Activated T-helper 9 cell treated with anti-CD3 and anti-CD28 coated beads, Interleukin-2, amount 50 U/mL, for 16 hours (primary cell): ENCODE measurements at regions not wholly inside any gene's neighbourhood (a gene's known extent, or its start where the extent isn't known, plus 50 kb on each side); places are given as distances from the start of the nearest gene placed in this dataset.
"Not testable (repeated sequence)": the region's sequence is repeated elsewhere in the genome, so short reads cannot be mapped to it uniquely, and the experiment has no call there.

Experiments used
- DNase-seq: peaks from one replicate; pipeline ENCODE4 v3.0.0-alpha.2; 2020; ENCODE audit warnings: low read depth

DNA sequence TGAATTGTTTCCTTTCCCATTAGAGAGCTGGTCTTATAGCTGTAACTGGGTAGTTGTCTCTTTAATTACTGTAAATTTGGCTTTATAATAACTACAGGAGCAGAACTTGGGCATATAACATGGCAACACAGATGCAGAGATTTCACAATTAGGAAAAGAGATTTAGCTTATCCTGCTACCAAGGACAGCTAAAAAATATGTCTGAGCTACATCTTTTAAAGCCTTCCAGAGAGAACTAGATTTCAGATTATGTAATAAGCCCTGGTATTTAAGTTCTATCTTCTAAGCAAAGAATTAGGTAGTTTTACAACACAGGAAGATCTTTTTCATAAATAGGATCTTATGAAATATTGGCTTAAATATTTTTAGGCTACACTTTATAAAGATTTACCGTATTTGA, 313.8 kb downstream of the S1PR1 start:
- no peak for DNase-seq

DNA sequence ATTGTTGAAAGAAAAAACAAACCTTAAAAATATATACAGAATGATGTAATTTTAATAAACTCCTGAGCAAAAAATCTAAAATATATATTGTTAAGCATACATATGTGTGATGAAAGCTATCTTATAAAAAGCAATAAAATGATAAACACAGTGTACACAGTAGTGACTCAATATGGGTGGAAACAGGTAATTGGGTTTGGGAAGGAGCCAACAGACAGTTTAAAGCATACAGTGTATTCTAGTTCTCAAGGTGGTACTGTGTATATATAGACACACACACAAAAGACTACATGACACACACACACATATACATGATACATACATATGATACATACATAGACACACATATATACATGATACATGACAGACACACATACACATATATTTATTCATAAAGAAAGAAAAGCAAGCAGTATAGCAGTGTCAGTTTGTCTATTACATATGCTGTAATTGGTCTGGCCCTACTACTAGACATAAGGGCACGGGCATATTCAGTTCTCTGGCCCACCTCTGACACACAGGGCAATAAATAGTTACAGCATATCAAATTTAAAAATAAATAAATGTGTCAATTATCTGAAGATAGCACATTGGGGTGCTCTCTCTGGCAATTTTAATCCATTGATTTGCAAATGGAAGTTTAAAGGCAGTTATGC, 330.2 kb downstream of the S1PR1 start:
- no peak for DNase-seq

DNA sequence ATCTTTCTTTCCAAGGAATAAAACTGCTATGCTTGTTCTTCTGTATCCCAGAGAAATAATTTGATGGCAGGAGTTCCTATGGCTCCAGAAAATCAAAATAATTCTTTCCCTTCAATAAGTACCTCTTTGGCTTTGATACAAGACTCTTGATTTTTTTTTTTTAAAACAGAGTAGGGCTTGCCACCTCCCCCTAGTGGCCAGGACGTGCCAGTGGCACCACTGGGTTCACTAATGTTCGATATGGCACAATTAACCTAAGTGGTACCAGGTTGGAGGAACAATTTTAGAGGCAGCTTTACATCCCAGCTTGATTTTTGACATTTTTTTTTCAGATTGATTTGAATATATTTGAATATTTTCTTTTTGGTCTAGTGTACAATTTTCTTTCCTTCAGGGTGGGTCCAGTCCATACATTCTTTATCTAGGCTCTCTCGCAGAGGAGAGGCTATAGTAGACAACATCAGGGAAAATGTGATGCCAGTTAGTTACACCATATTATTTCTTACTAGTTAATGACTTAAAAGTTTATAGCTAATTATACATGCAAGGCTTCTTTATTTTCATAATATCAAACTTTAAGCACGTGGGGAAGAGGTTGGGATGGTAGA, 330.9 kb downstream of the S1PR1 start:
- DNase-seq: peak; percentile 6

DNA sequence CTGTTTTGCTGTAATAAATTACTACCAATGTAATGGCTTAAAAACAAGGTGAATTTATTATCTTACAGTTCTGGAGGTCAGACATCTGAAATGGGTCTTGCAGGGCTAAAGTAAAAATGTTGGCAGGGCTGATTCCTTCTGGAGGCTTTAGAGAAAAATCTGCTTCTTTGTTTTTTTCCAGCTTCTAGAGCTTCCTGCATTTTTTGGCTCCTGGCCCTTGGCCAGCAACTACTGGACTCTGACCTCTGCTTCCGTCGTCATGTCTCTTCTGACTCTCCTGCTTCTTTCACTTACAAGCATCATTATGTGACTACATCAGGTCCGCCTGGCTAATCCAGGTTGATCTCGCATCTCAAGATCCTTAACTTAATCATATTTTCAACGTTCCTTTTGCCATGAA, 350.9 kb downstream of the S1PR1 start:
- DNase-seq: no peak

DNA sequence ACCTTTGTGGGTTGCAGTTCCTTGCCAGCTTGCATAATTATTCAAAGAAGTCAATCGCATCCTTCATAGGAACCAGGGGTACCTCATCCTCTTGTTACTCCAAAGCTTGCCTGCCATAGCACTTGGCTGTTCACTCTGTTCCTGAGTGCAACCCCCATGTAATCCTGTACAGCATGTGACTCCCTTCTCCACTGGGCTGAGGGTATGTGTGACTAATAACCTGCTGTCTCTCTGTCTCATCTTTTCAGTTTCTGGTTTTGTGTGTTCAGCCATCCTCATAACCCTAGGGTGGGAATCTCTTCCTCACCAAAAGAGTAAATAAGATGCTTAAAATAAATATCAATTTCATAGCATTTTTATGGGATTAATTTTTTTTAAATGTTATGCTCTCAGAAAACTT, 351.9 kb downstream of the S1PR1 start:
- DNase-seq: no peak

DNA sequence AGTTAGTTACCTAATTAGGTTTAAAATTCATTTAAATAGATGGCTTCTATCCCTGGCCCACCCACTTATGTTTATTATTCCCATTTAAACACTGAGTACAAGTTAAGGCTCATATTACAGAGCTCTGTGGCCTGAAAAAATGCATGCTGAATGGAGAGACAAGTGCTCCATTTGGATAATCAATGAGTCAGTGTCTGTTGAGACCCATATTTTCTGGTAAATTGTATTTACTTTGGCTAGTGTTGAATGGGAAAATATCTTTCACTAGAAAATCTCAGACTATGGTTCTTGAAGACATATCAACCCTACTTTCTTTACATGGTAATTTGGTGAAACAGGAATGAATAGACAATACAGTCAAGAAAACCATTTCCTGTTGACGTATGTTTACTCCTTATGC, 356.0 kb downstream of the S1PR1 start:
- DNase-seq: no peak

DNA sequence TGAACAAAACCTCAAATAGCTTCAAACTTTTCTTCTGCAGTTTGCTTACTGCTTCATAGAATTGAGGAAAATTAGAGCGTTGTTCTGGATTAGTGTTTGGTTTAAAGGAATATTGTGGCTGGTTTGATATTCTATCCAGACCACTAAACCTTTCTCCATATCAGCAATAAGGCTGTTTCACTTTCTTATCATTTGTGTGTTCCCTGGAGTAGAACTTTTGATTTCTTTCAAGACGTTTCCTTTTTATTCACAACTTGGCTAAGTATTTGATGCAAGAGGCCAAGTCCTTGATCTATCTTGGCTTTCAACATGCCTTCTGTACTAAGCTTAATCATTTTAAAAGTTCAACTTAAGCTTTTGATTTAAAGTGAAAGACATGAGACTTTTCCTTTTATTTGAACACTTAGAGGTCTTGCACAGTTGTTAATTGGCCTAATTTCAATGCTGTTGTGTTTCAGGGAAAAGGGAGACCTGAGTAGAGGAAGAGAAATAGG, 359.1 kb downstream of the S1PR1 start:
- DNase-seq: no peak

DNA sequence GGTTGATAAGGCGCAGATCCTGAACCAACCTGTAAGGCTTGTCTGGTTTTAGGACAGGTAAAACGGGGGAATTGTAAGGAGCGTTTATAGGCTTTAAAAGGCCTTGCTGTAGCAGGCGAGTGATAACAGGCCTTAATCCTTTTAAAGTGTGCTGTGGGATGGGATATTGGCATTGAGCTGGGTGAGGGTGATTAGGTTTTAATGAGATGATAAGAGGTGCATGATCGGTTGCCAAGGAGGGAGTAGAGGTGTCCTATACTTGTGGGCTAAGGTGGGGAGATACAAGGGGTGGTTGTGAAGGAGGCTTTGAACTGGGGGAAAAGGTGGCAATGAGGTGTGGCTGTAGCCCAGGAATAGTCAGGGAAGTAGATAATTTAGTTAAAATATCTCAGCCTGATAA, 363.8 kb downstream of the S1PR1 start:
- not testable (repeated sequence) for DNase-seq

DNA sequence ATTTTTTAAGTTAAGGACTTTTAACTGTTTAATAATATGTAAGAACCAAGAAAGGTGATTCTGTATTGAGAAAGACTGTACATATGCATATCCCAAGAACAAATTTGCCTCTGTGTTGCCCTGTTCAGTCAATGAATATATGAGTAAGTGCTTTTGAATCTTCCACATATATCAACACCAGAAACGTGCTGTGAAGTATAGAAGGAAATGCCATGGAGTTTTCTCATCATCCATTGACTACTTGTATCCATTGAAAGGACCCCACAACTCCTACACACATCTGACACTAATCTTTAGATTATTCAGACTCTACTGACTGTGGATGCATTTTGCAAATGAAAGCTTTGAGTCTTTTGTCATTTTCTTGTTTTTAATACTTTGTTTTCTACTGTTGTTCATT, 366.9 kb downstream of the S1PR1 start:
- DNase-seq: no peak

DNA sequence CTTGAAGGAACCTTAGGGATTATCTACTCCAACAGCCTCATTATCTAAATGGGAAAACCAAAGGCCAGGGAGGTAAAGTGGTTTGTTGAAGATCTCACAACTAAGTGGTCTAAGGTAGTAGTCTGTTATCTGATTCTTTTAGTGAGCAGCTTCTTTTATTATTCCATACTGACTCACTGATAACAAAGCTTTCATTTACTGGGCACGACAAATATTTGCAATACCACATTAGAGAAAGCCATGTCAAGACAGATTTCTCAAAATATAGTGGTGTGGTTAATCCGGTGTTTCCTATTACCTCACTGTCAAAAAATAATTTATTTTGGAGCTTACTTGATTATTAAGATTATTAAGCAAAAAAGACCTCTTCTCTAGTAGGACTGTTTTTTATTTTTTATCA, 369.1 kb downstream of the S1PR1 start:
- no peak for DNase-seq

DNA sequence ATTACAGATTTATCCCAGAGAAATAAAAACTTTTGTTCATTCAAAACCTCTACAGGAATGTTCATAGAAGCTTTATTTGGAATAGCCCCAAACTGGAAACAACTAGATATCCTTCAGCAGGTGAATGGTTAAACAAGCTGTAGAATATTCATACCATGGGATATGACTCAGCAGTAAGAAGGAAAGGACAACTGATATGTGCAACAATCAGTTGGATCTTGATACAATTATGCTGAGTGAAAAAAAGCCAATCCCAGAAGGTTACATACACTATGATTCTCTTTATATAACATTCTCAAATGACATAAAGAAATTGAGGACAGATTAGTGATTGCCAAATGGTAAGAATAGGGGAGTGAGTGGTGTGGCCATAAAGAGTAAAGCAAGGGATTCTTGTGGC, 376.7 kb downstream of the S1PR1 start:
- DNase-seq: no peak

DNA sequence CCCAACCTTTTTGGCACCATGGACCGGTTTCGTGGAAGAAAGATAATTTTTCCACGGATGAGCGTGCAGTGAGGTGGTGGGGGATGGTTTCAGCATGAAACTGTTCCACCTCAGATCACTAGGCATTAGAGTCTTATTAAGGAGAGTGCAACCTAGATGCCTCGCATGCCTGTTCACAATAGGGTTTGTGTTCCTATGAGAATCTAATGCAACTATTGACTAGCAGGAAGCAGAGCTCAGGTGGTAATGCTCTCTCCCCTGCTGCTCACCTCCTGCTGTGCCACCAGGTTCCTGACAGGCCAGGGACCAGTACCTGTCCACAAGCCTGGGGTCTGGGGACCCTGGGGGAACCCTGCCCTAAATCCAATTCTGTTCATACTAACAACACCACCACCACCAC, 377.8 kb downstream of the OLFM3 start:
- no peak for DNase-seq

DNA sequence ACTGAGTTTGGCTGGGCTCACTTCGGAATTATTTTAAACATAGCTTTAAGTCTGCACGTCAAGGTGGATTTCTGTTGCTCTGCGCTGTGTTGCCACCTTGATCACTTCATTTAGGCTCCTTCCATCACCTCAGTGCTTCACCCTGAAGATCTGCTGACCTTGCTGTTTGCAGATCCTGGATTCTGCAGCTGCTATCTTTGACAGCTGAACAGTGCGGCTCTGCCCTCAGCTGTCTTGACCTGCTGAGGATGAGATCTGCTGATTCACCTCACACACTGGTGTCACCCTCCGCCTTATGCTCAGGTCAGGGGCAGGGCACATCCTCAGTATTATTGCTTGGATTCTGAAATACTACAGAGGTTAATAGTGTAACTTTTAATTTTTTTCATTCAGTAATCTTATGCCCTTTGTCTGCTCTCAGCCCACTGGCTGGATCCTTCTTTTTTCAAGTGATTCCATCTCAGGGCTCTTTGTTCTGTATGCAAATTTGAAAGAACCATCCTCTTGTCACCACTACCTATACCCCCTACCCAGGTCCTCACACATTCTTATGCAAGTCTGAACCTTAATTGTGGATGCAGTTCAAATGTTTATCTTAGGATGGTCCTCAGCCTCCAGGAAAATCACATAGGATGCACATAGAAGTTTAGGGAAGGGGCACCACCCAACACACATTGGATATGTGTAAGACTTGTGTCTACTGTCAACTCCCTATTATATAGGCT, 364.0 kb downstream of the OLFM3 start:
- DNase-seq: no peak

DNA sequence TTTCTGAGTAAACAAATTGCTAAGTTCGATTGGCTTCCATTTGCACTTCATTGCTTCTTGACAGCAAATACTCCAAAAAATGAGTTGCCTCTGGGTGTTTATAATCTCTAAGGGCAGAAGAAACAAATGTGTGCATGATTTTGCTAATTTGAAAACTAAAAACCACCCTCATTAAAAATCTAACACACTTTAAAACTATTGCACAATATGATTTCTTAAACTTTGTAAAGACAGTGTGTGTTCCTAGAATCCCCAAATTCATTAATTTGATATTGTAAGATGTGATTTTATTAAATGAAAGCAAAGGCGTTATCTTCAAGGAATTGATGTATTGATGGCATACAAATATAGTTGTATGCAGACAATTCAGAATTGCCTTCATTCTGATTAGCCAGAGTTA, 350.9 kb downstream of the OLFM3 start:
- no peak for DNase-seq

DNA sequence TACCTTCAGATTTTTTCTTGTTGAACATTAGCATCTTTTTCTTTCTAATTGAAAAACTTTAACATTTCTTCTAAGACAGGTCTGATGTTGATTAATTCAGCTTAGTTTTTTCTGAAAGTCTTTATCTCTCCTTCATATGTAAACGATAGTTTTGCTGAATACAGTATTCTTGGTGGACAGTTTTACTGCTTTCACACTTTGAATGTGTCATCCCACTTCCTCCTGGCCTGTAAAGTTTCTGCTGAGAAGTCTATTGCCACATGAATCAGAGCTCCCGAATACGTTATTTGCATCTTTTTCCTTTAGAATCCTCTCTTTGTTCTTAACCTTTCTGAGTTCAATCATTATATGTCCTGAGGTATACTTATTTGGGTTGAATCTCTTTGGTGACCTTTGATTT, 344.2 kb downstream of the OLFM3 start:
- DNase-seq: no peak

DNA sequence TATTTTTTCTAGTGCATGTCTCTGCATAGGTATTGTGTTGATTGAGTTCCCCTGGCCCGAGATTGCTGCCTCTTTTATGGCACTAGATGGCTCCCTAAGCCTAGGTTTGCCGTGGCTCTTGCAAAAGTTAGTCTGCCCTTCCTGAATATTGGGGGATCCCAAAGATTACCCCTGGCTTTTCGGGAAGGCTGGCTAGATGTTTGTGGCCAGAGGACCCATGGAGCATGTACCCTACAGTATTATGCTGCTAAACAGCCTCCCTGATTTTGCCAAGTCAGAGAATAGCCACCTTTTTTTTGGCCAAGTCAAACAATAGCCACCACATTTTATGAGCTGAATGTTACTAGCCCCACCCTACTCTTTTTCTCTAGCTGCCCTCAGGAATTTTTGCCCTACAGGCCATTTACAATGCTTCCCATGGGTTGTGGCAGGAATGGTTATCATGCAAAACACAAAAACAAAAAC, 343.2 kb downstream of the OLFM3 start:
- no peak for DNase-seq

DNA sequence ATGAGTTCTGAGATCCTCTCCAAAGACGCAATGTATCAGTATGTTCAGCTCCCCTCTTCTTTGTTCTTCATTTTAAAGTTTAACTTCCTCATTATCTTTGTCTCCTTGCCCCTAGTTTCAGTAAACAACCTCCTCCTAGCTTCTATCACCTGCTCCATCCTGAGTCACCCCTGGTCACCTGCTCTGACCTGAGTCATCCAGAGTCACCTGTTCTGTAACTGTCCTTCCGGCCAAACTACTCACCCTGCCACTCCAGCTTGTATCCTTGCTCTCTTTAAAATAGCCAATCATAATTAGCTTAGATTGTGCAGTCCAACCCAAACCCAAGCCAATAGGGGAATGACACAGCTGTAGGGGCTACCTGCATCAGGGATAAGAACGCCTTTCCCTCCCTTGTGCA, 332.0 kb downstream of the OLFM3 start:
- DNase-seq: no peak

DNA sequence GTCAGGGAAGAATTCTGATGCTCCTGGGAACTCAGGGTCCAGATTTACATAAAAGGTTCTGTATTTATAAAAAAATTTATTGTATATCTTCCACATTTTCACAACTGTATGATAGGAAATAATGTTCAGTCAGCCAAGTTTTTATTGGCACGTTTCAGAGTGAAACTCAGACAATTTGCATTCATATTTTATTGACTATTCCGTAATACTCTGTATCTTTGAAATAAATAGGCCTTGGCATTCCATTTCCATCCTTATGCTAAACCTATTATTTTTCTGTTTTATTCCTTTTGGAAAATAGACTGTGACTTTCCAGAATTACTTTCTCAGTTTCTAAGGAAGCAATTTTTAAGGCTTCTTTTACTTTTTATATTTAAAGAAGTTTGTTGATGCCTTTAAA, 329.0 kb downstream of the OLFM3 start:
- DNase-seq: no peak

DNA sequence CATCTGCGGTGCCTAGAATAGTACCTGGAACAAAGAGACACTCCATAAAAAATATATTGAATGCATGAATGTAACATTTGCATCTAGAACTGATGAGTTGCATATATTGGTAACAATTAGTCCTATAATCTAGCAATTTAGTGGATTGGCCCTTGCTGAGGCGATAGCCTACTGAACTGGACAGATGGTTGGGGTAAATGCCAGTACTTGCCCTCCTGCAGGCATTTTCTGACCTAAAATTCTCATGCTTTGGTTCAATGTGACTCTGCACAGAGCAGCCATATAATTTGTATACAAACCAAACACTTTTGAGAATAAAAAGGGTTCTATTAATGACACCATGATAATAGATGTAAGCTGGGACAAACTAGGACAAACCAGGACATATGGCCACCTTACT, 313.6 kb downstream of the OLFM3 start:
- DNase-seq: no peak

DNA sequence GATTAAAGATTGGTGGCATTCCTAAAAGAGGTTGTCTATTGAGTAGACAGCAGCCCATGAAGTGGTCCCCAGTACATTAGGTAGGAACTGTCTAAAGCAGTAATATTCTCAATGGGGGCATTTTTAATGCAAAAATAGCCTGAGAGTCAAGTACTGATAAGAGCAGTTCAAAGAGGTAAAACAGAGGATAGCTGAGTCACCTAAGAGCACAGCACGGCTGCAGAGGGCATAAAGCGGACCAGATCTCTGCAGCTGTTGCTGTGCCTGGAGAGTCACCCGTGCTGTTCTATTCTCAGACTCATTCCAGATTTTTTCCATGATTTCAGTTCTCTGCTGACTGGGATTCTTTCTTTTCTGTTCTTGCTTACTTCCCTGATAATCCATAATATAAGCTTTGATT, 313.2 kb downstream of the OLFM3 start:
- DNase-seq: no peak

DNA sequence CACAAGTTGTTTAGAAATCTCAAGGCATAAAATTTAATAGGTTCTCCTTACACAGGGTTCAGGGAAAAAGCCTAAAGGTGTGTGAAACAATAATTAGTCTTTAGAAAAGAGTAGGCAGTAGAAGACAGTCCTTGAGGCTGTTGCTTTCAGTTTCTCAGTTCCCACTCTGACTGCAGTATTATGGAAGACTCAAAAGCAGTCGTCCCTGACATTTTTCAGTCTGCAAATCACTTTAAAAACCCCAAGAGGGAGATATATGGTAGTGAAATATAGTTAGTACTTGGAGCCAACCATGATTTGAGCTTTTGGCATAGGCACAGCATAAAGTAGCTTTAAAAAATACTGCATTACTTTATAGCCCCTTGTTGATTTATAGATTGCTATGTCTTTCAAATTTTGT, 299.7 kb downstream of the OLFM3 start:
- no peak for DNase-seq

DNA sequence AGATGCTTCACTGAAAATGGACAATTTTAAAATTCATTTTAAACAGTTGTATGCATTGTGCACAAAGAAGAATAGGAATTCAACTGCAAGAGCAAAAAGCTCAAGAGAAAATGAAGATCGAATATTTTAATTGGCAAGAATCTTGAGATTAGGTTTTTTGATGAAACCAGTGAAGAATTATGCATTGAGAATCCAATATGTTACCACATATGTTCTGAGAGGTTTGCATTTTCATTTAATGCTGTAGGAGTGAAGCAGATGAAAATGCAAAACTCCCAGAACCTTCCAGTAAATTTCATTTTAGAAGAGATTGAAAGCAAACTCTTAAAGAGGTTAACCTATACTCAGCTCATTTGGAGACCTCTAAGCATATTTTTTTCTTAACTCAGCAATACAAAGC, 298.0 kb downstream of the OLFM3 start:
- DNase-seq: no peak

DNA sequence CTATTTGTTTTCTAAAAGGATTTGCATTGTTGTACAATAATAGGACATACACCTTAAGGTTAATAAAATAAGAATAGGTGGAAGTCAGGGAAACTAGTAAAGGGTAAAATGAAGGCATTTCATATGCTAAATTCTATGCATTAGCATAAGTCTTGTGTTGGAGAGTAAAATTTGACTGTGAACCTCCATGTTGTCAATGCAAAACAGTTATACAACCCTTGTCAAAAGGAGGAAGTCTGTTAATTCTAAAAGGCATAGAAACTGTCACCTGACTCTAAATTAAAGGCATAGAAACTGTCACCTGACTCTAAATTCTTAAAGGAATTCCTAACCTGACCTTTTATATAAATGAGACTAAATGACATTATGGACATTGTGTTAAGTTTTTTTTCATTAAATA, 291.8 kb downstream of the OLFM3 start:
- DNase-seq: no peak
